AG04449 (cell line): ENCODE measurements at regions not wholly inside any gene's neighbourhood (a gene's known extent, or its start where the extent isn't known, plus 50 kb on each side); places are given as distances from the start of the nearest gene placed in this dataset.
"Not testable (repeated sequence)": the region's sequence is repeated elsewhere in the genome, so short reads cannot be mapped to it uniquely, and the experiment has no call there.

Source experiments
- CTCF ChIA-PET: fragments of 350-600 bp; formaldehyde crosslinking; extraction: SDS; loops from one replicate; lab custom pipeline; 2021; ENCODE audit warnings: antibody characterized with exemption; lab: Yijun Ruan, JAX
- POLR2A ChIA-PET: fragments of 400-600, 350-600 bp; formaldehyde crosslinking; extraction: SDS; loops from one replicate; lab custom pipeline; 2020; ENCODE audit warnings: antibody characterized with exemption, inconsistent platforms; lab: Yijun Ruan, JAX
- DNase-seq: peaks from one replicate; pipeline ENCODE4 v3.0.0-alpha.2; 2010; ENCODE audit warnings: low read depth, low spot score
- H3K4me3 ChIP-seq: 2 replicates; pipeline ENCODE4 v1.5.1; 2011; ENCODE audit warnings: low read depth, mild to moderate bottlenecking, control low read depth, low read length
- TF ChIP-seq, protein P1 (sequence below): IDR thresholded peaks from one replicate; pipeline ENCODE4 v1.5.1; 2011; ENCODE audit warnings: mild to moderate bottlenecking, moderate library complexity, low read length, control low read depth, inconsistent platforms; ENCODE audit not compliant: insufficient read depth; ENCODE audit errors: missing control alignments

DNA sequence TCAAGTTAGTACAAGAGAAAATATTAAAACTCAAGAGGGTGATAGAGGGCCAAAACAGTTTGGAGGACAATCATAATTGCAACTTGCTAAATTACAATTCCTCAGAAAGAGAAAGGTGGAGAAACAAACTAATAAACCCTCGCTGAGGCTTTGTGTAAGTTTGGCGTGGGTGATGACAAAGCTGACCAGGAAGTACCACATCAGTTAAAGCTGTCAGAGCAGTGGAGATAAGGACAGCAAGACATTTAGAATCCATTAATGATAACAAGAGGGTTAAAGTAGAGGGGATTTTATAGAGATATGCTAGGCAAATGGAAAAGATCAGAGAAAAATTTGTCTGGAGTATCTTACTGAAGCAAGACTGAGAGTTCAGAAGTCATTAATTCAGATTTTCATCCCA, 334.4 kb downstream of the TFAP2B start:
- TF ChIP-seq, protein P1, sequence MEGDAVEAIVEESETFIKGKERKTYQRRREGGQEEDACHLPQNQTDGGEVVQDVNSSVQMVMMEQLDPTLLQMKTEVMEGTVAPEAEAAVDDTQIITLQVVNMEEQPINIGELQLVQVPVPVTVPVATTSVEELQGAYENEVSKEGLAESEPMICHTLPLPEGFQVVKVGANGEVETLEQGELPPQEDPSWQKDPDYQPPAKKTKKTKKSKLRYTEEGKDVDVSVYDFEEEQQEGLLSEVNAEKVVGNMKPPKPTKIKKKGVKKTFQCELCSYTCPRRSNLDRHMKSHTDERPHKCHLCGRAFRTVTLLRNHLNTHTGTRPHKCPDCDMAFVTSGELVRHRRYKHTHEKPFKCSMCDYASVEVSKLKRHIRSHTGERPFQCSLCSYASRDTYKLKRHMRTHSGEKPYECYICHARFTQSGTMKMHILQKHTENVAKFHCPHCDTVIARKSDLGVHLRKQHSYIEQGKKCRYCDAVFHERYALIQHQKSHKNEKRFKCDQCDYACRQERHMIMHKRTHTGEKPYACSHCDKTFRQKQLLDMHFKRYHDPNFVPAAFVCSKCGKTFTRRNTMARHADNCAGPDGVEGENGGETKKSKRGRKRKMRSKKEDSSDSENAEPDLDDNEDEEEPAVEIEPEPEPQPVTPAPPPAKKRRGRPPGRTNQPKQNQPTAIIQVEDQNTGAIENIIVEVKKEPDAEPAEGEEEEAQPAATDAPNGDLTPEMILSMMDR = no peak
- POLR2A ChIA-PET = no interaction called here
- DNase-seq = no peak
- no peak overlapping the region for H3K4me3 ChIP-seq
- CTCF ChIA-PET = interaction anchor here (0.9 kb wide), 1 partner anchor 18 kb away, joined by 3 read pairs; no protein-coding TSS in a partner anchor

DNA sequence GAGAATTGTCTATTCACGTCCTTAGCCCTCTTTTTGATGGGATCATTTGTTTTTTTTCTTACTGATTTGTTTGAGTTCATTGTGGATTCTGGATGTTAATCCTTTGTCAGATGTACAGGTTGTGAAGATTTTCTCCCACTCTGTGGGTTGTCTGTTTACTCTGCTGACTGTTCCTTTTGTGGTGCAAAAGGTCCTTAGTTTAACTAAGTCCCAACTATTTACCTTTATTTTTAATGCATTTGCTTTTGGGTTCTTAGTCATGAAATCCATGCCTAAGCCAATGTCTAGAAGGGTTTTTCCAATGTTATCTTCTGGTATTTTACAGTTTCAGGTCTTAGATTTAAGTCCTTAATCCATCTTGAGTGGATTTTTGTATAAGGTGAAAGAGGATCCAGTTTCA, 336.3 kb downstream of the TFAP2B start:
- DNase-seq, CTCF ChIA-PET, H3K4me3 ChIP-seq, POLR2A ChIA-PET: not testable (repeated sequence)

DNA sequence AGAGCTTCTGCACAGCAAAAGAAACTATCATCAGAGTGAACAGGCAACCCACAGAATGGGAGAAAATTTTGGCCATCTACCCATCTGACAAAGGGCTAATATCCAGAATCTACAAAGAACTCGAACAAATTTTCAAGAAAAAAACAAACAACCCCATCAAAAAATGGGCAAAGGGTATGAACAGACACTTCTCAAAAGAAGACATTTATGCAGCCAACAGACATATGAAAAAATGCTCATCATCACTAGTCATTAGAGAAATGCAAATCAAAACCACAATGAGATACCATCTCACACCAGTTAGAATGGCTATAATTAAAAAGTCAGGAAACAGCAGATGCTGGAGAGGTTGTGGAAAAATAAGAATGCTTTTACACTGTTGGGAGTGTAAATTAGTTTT, 340.6 kb downstream of the TFAP2B start:
- DNase-seq, POLR2A ChIA-PET, CTCF ChIA-PET, H3K4me3 ChIP-seq: not testable (repeated sequence)

DNA sequence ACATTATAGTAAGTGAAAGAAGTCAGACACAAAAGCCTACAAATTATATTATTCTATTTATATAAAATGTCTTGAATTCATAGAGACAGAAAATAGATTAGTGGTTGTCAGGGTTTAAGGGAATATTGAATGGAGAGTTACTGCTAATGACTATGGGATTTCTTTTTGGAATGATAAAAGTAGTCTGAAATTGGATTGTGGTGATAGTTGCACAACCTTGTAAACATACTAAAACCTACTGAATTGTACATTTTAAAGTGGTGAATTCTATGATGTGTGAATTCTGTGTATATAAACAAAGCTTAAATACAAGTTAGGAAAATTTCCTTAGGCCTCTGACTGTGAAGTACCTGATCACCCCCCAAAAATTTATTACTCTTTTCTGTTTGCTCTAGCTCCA, 343.1 kb downstream of the TFAP2B start:
- CTCF ChIA-PET = no interaction called here
- POLR2A ChIA-PET = no interaction called here
- TF ChIP-seq, protein P1 = no peak
- no peak for DNase-seq
- H3K4me3 ChIP-seq = no peak overlapping the region

DNA sequence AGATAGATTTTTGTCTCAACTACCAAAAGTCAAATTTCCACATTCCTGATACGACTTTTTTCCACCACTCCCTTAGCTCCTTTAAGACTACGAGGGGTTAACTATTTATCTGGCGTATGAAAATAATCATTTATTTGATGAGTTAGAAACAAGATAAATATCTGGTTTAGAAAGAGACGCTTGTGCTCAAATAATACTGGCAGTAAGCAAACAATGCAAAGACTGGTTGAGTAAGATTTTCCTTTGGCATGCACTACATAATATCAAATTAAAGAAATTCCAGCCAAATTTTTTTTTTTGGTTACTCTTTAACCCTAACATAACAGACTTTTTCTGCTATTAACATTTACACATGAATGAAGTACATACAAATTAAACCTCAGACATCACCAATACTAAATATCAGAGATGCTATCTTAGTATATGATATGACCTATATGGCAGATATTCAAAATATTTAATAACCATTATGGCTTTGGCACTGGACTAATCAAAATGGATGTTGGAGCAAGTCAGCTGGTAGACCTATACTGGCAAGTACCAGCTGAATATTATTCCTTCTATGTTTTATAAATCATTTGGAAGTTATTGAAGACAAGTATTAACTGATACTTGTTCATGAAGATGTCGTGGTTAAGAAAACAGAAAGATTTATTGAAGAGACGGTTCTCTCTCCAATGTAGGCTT, 345.3 kb downstream of the TFAP2B start:
- CTCF ChIA-PET = no interaction called here
- no peak for DNase-seq
- POLR2A ChIA-PET = no interaction called here
- H3K4me3 ChIP-seq = no peak overlapping the region
- TF ChIP-seq, protein P1 = no peak

DNA sequence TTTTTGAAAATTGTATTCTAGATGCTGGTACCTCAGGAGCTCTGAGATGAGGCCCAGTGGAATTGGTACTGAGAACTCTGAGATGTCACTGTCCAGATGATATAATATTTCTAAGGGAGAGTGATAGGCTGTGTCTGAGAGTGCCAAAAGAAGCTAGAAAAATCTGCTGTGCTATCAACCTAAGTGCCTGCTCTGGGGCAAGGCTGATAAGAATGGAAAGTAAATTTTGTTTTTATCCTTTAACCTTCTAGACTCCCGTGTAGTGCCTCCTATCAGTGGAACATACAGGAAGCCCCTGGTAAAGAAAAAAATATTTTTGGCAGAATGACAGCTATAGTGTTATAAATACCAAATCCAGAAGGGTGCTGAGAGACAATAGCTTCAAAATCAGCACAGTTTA, 348.2 kb downstream of the TFAP2B start:
- ChIA-PET CTCF (no interaction called here), POLR2A (no interaction called here)
- H3K4me3 ChIP-seq = no peak overlapping the region
- TF ChIP-seq, protein P1 = no peak
- DNase-seq = no peak

DNA sequence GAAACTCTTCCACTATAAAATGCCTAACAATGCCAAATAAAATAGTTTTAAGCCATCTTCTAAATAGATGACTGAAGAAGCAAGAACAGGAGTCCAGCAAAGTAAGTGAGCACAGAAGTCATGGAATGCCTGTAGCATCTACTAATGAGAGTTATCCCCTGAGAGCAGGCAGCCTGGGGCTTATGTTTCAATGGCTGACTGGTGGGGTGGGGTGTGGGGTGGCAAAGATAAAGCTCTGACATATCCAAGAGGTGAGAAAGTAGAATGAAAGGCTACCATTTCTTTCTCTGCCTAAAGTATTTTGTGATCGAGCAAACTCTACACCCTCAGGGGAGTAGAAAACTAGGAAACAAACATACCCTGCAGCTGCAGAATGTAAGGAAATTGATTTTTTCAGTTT, 348.8 kb downstream of the TFAP2B start:
- no peak for DNase-seq
- H3K4me3 ChIP-seq = no peak overlapping the region
- TF ChIP-seq, protein P1 = no peak
- CTCF ChIA-PET = no interaction called here
- POLR2A ChIA-PET = no interaction called here
